ENCODE measurements at regions not wholly inside any gene's neighbourhood (a gene's known extent, or its start where the extent isn't known, plus 50 kb on each side); places are given as distances from the start of the nearest gene placed in this dataset.

DNA sequence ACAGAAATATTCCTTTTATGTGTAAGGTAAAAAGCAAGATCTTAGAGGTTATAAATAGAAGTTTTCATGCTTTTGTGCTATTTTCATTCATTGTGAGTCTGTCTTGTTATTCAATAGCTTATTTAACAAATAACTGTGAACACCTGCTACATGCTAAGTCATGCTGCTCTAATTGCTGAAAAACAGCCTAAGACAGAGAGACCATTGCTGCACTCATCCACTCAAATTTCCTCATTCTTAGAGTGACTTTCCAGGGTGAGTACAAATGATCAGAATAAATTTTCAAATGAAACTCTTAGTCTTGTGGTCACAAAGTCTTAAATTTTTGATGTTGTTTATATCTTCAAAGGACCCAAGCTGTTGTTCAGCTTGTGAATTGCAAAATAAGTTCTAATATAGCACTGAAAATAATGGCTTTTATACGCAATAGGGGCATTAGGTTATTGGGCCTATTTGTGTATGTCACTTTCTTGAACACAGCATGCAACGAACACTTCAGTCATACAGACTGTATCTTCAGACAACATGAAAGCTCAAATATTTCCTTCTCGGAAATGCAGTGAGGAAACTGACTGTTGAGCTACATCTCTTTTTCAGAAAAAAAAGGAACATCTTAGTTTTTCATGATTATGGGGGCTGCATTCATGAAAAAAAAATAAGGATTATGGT lies 247.9 kb upstream of the PCDH15 start:
- no peaks in the 10 kb centered on the region for H3K4me1 Mint-ChIP-seq
- no peaks in the 10 kb centered on the region for H3K9me3 Mint-ChIP-seq
- H3K36me3 Mint-ChIP-seq, result no peaks in the 10 kb centered on the region
- H3K27me3 Mint-ChIP-seq, result no peaks in the 10 kb centered on the region
- H3K4me3 Mint-ChIP-seq, result no peak overlapping the region
- no peak overlapping the region for H3K27ac Mint-ChIP-seq
- no peak for ATAC-seq

- Mint-ChIP-seq H3K4me1 (no peaks in the 10 kb centered on the region), H3K27me3 (no peaks in the 10 kb centered on the region), H3K36me3 (no peaks in the 10 kb centered on the region), H3K9me3 (no peaks in the 10 kb centered on the region), H3K4me3 (no peak overlapping the region), H3K27ac (no peak overlapping the region)
- ATAC-seq, result no peak
Measured at GRCh38 chr10:55043540-55043939, 242.5 kb upstream of the PCDH15 start.

DNA sequence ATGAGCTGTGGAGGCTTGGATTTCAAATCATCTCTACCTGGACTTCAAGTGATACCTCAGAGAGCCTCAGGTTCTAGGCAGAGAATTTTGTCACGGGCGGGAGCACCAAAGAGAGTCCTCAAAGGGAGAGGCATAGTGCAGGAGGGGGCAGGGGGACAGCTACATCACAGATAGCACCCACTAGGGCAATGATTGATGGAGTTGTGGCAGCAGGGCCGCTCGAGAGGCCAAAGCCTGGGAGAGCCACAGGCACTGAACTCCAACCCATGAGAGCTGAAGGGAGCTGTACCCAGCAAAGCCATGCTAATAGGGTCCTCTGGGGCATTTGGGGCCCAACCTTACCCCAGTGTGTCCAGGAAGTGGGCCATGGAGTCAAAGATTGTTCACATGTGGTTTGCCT lies 232.0 kb upstream of the PCDH15 start:
- peak; percentile 20 for ATAC-seq
- Mint-ChIP-seq H3K4me1 (no peaks in the 10 kb centered on the region), H3K27ac (no peak overlapping the region), H3K27me3 (no peaks in the 10 kb centered on the region), H3K9me3 (no peaks in the 10 kb centered on the region), H3K4me3 (no peak overlapping the region), H3K36me3 (no peaks in the 10 kb centered on the region)

DNA sequence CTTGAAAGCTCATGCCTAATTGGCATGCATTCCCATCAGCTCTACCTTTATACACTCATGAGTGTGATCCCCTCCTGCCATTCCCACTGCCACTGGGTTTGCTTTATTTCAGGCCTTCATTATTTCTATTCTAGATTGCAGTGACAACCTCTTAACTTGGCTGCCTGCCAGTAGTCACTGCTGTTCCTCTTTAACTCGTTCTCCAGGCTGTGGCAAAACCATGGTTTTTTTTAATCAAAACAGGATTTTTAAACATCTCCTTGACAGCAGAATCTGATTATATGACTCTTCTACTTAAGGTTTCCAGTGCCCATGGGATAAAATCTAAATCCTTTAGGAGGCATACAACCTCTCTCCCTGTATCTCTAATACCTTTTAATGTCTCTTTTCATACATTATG lies 223.7 kb upstream of the PCDH15 start:
- ATAC-seq, result no peak
- Mint-ChIP-seq H3K4me3 (no peak overlapping the region), H3K4me1 (no peaks in the 10 kb centered on the region), H3K27me3 (no peaks in the 10 kb centered on the region), H3K9me3 (no peaks in the 10 kb centered on the region), H3K27ac (no peak overlapping the region), H3K36me3 (no peaks in the 10 kb centered on the region)

DNA sequence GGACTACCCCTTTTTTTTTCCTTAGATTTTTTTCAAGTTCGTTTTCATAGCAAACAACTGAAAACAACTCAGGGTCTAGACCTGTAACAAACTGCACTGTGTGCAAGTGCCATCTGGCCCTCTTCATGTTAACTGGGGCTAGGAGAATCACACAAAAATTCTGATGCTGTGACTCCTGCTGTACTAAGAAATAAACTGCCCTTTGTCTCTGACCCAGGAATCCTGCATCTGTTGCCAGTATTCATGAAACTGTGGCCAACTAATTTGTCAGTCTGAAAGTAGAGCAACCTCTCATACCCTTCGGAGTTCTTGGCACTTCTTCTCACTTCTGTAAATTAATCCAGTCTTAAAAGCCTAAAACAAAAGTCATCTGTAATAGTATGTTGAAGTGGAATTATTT lies 218.4 kb upstream of the PCDH15 start:
- Mint-ChIP-seq H3K36me3 (no peaks in the 10 kb centered on the region), H3K4me1 (no peaks in the 10 kb centered on the region), H3K27ac (no peak overlapping the region), H3K9me3 (no peaks in the 10 kb centered on the region), H3K27me3 (no peaks in the 10 kb centered on the region), H3K4me3 (no peak overlapping the region)
- ATAC-seq, result no peak

- H3K36me3 Mint-ChIP-seq, result no peaks in the 10 kb centered on the region
- H3K4me3 Mint-ChIP-seq, result no peak overlapping the region
- H3K9me3 Mint-ChIP-seq, result no peaks in the 10 kb centered on the region
- H3K4me1 Mint-ChIP-seq, result no peaks in the 10 kb centered on the region
- ATAC-seq, result no peak
- no peaks in the 10 kb centered on the region for H3K27me3 Mint-ChIP-seq
- H3K27ac Mint-ChIP-seq, result no peak overlapping the region
Measured at GRCh38 chr10:55013318-55013717, 212.3 kb upstream of the PCDH15 start.

DNA sequence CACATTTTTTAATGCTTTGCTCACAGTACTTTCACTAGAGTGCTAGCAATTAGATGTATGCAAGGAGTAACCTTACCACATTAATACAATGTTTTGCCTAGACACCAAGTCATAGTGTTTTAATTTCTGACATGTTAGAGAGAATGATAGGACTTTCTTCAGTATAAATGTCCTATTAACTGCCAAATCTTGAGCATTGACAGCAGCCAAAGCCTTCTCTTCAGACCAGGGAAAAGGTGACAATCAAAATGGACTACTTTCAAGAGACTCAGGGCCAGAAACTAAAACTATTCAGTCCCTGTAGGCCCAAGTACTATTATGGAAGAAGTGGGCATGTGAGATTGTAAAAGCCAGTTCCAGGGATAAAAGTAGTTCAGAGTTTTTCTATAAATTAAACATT lies 201.4 kb upstream of the PCDH15 start:
- H3K27me3 Mint-ChIP-seq, result no peaks in the 10 kb centered on the region
- no peak for ATAC-seq
- H3K4me1 Mint-ChIP-seq, result no peaks in the 10 kb centered on the region
- H3K4me3 Mint-ChIP-seq, result no peak overlapping the region
- no peak overlapping the region for H3K27ac Mint-ChIP-seq
- no peaks in the 10 kb centered on the region for H3K36me3 Mint-ChIP-seq
- peaks cover 4% of the 10 kb centered on the region for H3K9me3 Mint-ChIP-seq

GRCh38 chr10:55001422-55001821 lies 200.4 kb upstream of the PCDH15 start:
- peaks cover 4% of the 10 kb centered on the region for H3K9me3 Mint-ChIP-seq
- H3K4me1 Mint-ChIP-seq, result no peaks in the 10 kb centered on the region
- H3K27me3 Mint-ChIP-seq, result no peaks in the 10 kb centered on the region
- H3K4me3 Mint-ChIP-seq, result no peak overlapping the region
- ATAC-seq, result peak; percentile 45
- no peak overlapping the region for H3K27ac Mint-ChIP-seq
- no peaks in the 10 kb centered on the region for H3K36me3 Mint-ChIP-seq

- Mint-ChIP-seq H3K27me3 (no peaks in the 10 kb centered on the region), H3K9me3 (peaks cover 6% of the 10 kb centered on the region), H3K4me1 (no peaks in the 10 kb centered on the region), H3K27ac (no peak overlapping the region), H3K4me3 (no peak overlapping the region), H3K36me3 (no peaks in the 10 kb centered on the region)
- ATAC-seq, result no peak
Measured at GRCh38 chr10:54993148-54993547, 192.1 kb upstream of the PCDH15 start.

- Mint-ChIP-seq H3K4me1 (no peaks in the 10 kb centered on the region), H3K4me3 (no peak overlapping the region), H3K27ac (no peak overlapping the region), H3K36me3 (no peaks in the 10 kb centered on the region), H3K9me3 (peaks cover 7% of the 10 kb centered on the region), H3K27me3 (no peaks in the 10 kb centered on the region)
- ATAC-seq, result no peak
Measured at GRCh38 chr10:54985732-54986131, 184.7 kb upstream of the PCDH15 start.

- Mint-ChIP-seq H3K4me1 (no peaks in the 10 kb centered on the region), H3K9me3 (peaks cover 2% of the 10 kb centered on the region), H3K4me3 (no peak overlapping the region), H3K27ac (no peak overlapping the region), H3K36me3 (no peaks in the 10 kb centered on the region), H3K27me3 (no peaks in the 10 kb centered on the region)
- no peak for ATAC-seq
Measured at GRCh38 chr10:54983255-54983654, 182.2 kb upstream of the PCDH15 start.

DNA sequence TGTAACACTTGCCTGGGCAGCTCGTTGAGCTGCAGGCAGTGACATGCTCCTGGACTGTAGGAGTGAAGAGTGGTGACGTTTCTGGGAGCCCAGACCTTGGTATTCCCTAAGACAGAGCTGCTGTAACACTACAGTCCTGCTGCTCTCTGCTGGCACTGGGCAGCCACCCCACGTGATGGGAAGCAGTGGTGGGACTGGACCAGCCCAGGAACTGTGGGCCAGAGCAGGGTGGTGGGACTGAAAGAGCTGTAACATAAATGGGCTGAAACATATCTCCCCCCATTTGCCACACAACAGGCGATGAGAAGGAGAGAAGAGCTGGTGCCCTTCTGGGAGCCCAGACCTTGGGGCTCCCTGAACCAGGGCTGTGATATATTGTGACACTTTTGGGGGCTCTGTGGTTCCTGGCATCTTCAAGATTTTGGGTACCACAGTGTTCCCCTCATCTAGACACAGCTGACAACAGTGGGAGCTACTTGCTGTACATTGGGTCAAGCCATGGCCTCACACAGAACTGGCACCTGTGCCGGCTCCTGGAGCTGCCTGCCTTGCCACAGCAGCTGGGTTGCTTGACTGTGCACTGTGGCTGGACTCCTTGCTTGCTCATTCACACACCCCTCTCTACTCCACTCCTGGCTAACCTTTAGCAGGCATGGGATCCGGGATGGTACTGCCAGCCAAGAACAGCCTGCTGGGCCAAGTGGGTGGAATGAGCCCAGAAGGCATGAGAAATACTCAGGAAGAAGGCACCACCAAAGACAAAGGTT lies 161.3 kb upstream of the PCDH15 start:
- Mint-ChIP-seq H3K9me3 (no peaks in the 10 kb centered on the region), H3K27ac (no peak overlapping the region), H3K36me3 (no peaks in the 10 kb centered on the region), H3K4me3 (no peak overlapping the region), H3K27me3 (no peaks in the 10 kb centered on the region), H3K4me1 (no peaks in the 10 kb centered on the region)
- ATAC-seq, result peak; percentile 55

DNA sequence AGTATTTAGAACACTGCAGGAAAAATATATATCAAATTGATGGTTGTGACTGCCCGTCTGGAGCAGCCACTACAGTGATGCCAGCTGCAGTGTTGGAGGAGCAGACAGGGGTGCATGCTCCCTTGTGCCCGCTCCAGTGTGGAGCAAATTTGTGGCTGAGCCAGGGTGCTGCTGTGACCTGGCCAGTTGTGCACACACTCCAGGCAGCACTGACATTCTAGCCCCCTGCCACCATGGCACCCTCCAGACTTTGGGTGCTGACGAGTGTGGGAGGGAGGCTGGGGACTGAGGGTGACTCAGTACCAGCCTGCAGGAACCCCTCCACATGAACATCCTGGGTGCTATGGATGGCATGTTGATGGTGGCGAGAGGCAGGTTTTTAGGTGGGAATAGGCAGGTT lies 160.0 kb upstream of the PCDH15 start:
- peak; percentile 42 for ATAC-seq

GRCh38 chr10:54958844-54959243 lies 157.8 kb upstream of the PCDH15 start:
- no peaks in the 10 kb centered on the region for H3K36me3 Mint-ChIP-seq

More for the DNA sequence above, 160.0 kb upstream of the PCDH15 start:
- Mint-ChIP-seq H3K27me3 (no peaks in the 10 kb centered on the region), H3K4me1 (no peaks in the 10 kb centered on the region), H3K27ac (no peak overlapping the region), H3K9me3 (no peaks in the 10 kb centered on the region), H3K36me3 (no peaks in the 10 kb centered on the region), H3K4me3 (no peak overlapping the region)

DNA sequence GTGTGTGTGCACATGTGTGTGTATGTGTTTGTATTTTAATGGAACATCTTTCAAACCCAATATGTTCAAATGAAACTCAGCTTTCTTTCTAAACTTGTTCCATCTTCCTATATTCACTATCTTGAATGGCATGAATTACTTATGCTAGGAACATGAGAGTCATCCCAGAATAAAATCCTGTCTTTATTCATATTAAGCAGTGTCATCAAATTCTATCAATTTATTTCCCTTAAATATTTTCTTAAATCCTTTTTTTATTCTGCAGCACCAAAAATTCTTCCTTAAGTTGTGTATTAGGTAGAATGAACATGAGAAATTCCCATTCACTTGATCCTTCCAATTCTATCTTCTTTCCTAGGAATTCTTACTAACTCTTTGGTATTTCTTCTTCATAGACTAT lies 146.6 kb upstream of the PCDH15 start:
- ATAC-seq, result no peak
- no peaks in the 10 kb centered on the region for H3K9me3 Mint-ChIP-seq
- H3K4me1 Mint-ChIP-seq, result no peaks in the 10 kb centered on the region
- H3K27me3 Mint-ChIP-seq, result no peaks in the 10 kb centered on the region
- H3K36me3 Mint-ChIP-seq, result no peaks in the 10 kb centered on the region
- no peak overlapping the region for H3K4me3 Mint-ChIP-seq
- no peak overlapping the region for H3K27ac Mint-ChIP-seq

More at GRCh38 chr10:54958844-54959243, 157.8 kb upstream of the PCDH15 start:
- H3K4me1 Mint-ChIP-seq, result no peaks in the 10 kb centered on the region
- no peaks in the 10 kb centered on the region for H3K27me3 Mint-ChIP-seq
- no peaks in the 10 kb centered on the region for H3K9me3 Mint-ChIP-seq
- H3K27ac Mint-ChIP-seq, result no peak overlapping the region
- no peak overlapping the region for H3K4me3 Mint-ChIP-seq
- ATAC-seq, result no peak

DNA sequence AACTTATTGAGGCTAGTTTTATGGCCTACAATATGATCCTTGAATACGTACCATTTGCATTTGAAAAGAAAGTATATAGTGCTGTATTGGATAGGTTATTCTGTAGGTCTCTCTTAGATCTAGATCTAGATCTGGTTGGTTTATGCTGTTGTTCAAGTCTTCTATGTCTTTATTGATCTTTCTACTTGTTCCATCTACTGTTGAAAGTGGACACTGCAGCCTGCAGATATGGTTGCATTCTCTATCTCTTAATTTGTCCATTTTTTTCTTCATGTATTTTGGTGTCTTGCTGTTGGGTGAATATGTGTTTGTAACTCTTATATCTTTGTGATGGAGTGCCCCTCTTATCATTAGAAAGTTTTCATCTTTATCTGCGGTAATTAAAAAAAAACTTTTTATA lies 139.4 kb upstream of the PCDH15 start:
- no peak overlapping the region for H3K4me3 Mint-ChIP-seq
- no peaks in the 10 kb centered on the region for H3K27me3 Mint-ChIP-seq
- no peak for ATAC-seq
- no peak overlapping the region for H3K27ac Mint-ChIP-seq
- no peaks in the 10 kb centered on the region for H3K9me3 Mint-ChIP-seq
- no peaks in the 10 kb centered on the region for H3K4me1 Mint-ChIP-seq
- H3K36me3 Mint-ChIP-seq, result no peaks in the 10 kb centered on the region
